Transverse colon (tissue), 4 donors: ENCODE measurements at regions not wholly inside any gene's neighbourhood (a gene's known extent, or its start where the extent isn't known, plus 50 kb on each side); places are given as distances from the start of the nearest gene placed in this dataset.

Experiments
- POLR2AphosphoS5 ChIP-seq, 3 donors: sonication (generic); formaldehyde crosslinking; IDR thresholded peaks; one replicate each; pipeline ENCODE4 v1.6.1; 2016; ENCODE audit warnings: antibody characterized with exemption in 3 of 3
- TF ChIP-seq, protein P1 (sequence below), 5 experiments: fragments of 200-600 bp in 3 of 5; fragments of 450-650 bp in 2 of 5; sonication (generic) in 3 of 5; IDR thresholded peaks; 1 replicate in 2 of 5; 2 replicates in 3 of 5; pipeline ENCODE4 v1.5.1; 2016 to 2017; ENCODE audit warnings: antibody characterized with exemption in 5 of 5, inconsistent platforms in 3 of 5, mild to moderate bottlenecking in 2 of 5, moderate library complexity in 1 of 5

DNA sequence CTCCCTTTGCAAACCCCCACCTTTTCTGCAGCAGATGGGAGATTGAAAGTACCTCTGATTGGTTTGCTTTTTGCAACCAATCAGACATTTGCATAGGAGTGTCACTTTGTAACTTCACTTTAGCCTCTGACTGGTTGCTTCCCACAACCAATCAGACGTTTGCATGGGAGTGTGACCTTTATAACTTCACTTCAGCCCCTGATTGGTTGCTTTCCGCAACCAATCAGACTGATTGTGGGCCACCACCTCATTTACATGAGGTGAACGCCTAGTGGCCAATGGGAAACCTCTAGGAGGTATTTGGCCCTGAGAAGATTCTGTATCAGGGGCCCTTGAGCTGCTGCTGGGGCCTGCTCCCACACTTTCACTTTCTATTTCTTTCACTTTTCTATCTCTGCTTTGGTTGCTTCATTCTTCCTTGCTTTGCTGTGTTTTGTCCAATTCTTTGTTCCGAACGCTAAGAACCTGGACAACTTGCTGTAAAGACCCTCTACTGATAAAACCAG lies 106.0 kb upstream of the PRICKLE1 start:
- TF ChIP-seq, protein P1, sequence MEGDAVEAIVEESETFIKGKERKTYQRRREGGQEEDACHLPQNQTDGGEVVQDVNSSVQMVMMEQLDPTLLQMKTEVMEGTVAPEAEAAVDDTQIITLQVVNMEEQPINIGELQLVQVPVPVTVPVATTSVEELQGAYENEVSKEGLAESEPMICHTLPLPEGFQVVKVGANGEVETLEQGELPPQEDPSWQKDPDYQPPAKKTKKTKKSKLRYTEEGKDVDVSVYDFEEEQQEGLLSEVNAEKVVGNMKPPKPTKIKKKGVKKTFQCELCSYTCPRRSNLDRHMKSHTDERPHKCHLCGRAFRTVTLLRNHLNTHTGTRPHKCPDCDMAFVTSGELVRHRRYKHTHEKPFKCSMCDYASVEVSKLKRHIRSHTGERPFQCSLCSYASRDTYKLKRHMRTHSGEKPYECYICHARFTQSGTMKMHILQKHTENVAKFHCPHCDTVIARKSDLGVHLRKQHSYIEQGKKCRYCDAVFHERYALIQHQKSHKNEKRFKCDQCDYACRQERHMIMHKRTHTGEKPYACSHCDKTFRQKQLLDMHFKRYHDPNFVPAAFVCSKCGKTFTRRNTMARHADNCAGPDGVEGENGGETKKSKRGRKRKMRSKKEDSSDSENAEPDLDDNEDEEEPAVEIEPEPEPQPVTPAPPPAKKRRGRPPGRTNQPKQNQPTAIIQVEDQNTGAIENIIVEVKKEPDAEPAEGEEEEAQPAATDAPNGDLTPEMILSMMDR (IDR thresholded peaks at IDR 0.05) = no peak
- TF ChIP-seq POLR2AphosphoS5 (IDR thresholded peaks at IDR 0.05) = no peak
